ENCODE measurements at regions not wholly inside any gene's neighbourhood (a gene's known extent, or its start where the extent isn't known, plus 50 kb on each side); places are given as distances from the start of the nearest gene placed in this dataset.

DNA sequence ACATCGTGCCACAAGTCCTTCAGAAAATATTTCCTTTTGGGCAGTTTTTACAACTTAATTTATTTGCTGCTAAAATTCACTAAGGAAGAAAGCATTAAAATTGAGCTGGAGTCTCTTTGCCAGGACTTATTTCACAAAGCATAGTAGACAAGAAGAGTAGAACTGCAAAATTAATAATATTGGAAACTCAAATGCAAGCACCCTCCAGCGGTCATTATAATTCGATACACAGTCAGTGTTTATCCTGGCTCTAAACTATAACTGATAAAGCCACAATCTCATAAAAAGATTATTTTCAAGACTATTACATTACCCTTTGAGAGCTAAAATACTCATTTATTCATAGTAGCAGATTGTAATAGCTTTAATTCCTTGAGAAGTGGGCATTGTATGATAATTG is 655.4 kb downstream of the RWDD3 start:
- H2AFZ ChIP-seq (ENCODE audit: low read length), result no peak overlapping the region
- no peaks in the 10 kb centered on the region for H3K79me1 ChIP-seq (ENCODE audit: low read depth, low read length)
- TF ChIP-seq, protein P1, sequence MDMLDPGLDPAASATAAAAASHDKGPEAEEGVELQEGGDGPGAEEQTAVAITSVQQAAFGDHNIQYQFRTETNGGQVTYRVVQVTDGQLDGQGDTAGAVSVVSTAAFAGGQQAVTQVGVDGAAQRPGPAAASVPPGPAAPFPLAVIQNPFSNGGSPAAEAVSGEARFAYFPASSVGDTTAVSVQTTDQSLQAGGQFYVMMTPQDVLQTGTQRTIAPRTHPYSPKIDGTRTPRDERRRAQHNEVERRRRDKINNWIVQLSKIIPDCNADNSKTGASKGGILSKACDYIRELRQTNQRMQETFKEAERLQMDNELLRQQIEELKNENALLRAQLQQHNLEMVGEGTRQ (IDR thresholded peaks at IDR 0.05; ENCODE audit: low read length), result no peak
- TF ChIP-seq SUZ12 (IDR thresholded peaks at IDR 0.05; ENCODE audit: low read length), result no peak
- TF ChIP-seq ASH2L (IDR thresholded peaks at IDR 0.05; ENCODE audit: low read length), result no peak
- TF ChIP-seq, protein P2, sequence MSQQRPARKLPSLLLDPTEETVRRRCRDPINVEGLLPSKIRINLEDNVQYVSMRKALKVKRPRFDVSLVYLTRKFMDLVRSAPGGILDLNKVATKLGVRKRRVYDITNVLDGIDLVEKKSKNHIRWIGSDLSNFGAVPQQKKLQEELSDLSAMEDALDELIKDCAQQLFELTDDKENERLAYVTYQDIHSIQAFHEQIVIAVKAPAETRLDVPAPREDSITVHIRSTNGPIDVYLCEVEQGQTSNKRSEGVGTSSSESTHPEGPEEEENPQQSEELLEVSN (IDR thresholded peaks at IDR 0.05), result no peak
- no peak for TF ChIP-seq POLR2A (IDR thresholded peaks at IDR 0.05; ENCODE audit: control extremely low read depth in 1 of 2, low read depth in 2 of 2, low read length in 2 of 2)
- TF ChIP-seq, protein P3, sequence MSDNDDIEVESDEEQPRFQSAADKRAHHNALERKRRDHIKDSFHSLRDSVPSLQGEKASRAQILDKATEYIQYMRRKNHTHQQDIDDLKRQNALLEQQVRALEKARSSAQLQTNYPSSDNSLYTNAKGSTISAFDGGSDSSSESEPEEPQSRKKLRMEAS (IDR thresholded peaks at IDR 0.05), result no peak
- TF ChIP-seq EP300 (IDR thresholded peaks at IDR 0.05; ENCODE audit: borderline replicate concordance in 1 of 2, low read depth in 2 of 2, low read length in 2 of 2), result no peak
- no peak for TF ChIP-seq SRF (IDR thresholded peaks at IDR 0.05; ENCODE audit: low read depth, low read length)
- TF ChIP-seq CHD1 (IDR thresholded peaks at IDR 0.05; ENCODE audit: low read depth, low read length), result no peak
- TF ChIP-seq SP2 (IDR thresholded peaks at IDR 0.05; ENCODE audit: low read length), result no peak
- TF ChIP-seq JUN (IDR thresholded peaks at IDR 0.05; ENCODE audit: low read depth, low read length), result no peak
- TF ChIP-seq HDAC2 (IDR thresholded peaks at IDR 0.05; ENCODE audit: borderline replicate concordance in 1 of 2, low read depth in 2 of 2, low read length in 2 of 2), result no peak
- H3K36me3 ChIP-seq (ENCODE audit: control insufficient read depth in 2 of 4, insufficient read depth in 4 of 4, low read length in 3 of 4), result no peaks in the 10 kb centered on the region
- no peak overlapping the region for H4K5ac ChIP-seq (ENCODE audit: insufficient read length, low read depth, low read length)
- H3K18ac ChIP-seq (ENCODE audit: extremely low read depth, low read length), result no peak overlapping the region
- H4K91ac ChIP-seq (replicated peaks; ENCODE audit: insufficient read length, low read length), result no peak overlapping the region
- no peak overlapping the region for H2BK12ac ChIP-seq (ENCODE audit: low read depth, low read length)
- no peak overlapping the region for H2BK20ac ChIP-seq (ENCODE audit: low read length)
- H3K9me3 ChIP-seq (ENCODE audit: insufficient read depth in 2 of 2, low read depth in 1 of 2, low read length in 1 of 2), result no peaks in the 10 kb centered on the region
- H3K9ac ChIP-seq (replicated peaks in 1 of 4; ENCODE audit: extremely low read depth in 1 of 4, low read depth in 3 of 4, low read length in 3 of 4), result no peak overlapping the region
- H3K23ac ChIP-seq (ENCODE audit: insufficient read length), result no peak overlapping the region
- H3K23me2 ChIP-seq (ENCODE audit: low read depth, low read length), result no peaks in the 10 kb centered on the region
- H3K56ac ChIP-seq (replicated peaks; ENCODE audit: insufficient read length, low read depth, low read length), result no peak overlapping the region
- 85% methylated on average over 3 of the region's 3 CpGs; no CpG with 5 or more reads in 1 of the 2 experiments for WGBS, 2 experiments (ENCODE audit: extremely low coverage in 1 of 2, insufficient coverage in 1 of 2, insufficient read length in 1 of 2, insufficient replicate concordance in 2 of 2, low coverage in 1 of 2, low lambda C conversion rate in 2 of 2, missing lambda C conversion rate in 1 of 2)
- H3K4me3 ChIP-seq (ENCODE audit: extremely low read depth in 1 of 4, insufficient read depth in 2 of 4, low read depth in 3 of 4, low read length in 4 of 4), result no peak overlapping the region
- no peaks in the 10 kb centered on the region for H3K27me3 ChIP-seq (replicated peaks in 1 of 4; ENCODE audit: control insufficient read depth in 3 of 4, extremely low read depth in 1 of 4, insufficient read depth in 3 of 4, low read length in 3 of 4)
- peaks cover 0 to 3% (median 0%) of the 10 kb centered on the region in 4 experiments; a peak in 1 of 7 replicates for H3K4me1 ChIP-seq (replicated peaks in 1 of 4; ENCODE audit: control insufficient read depth in 3 of 4, insufficient read depth in 4 of 4, low read length in 3 of 4)
- DNase-seq (ENCODE audit: low read depth in 1 of 2, low spot score in 2 of 2) (no peak), FAIRE-seq (no peak)
- ChIA-PET CTCF (ENCODE audit: partially characterized antibody) (interaction anchor here (1.2 kb wide), 1 partner anchor 95 kb away, joined by 3 read pairs; no protein-coding TSS in a partner anchor), POLR2A (ENCODE audit: partially characterized antibody) (no interaction called here)
- H2BK120ac ChIP-seq (replicated peaks; ENCODE audit: low read depth, low read length), result no peak overlapping the region
- H2AK5ac ChIP-seq (ENCODE audit: low read depth, low read length), result no peak overlapping the region
- H2BK15ac ChIP-seq (ENCODE audit: low read length), result no peak overlapping the region
- H3K14ac ChIP-seq (ENCODE audit: insufficient read length), result no peak overlapping the region
- no peaks in the 10 kb centered on the region for H4K20me1 ChIP-seq (replicated peaks in 1 of 2; ENCODE audit: control insufficient read depth in 1 of 2, insufficient read depth in 2 of 2, low read length in 2 of 2)
- H4K8ac ChIP-seq (ENCODE audit: extremely low read depth, insufficient read depth, low read length), result no peak overlapping the region
- no peak overlapping the region for H3K27ac ChIP-seq (ENCODE audit: low read depth, low read length)
- H2BK5ac ChIP-seq (ENCODE audit: low read depth, low read length), result no peak overlapping the region
- H3K4ac ChIP-seq (replicated peaks; ENCODE audit: insufficient read length, low read depth, low read length), result no peak overlapping the region
- no peaks in the 10 kb centered on the region for H3K79me2 ChIP-seq (ENCODE audit: control insufficient read depth in 1 of 2, insufficient read depth in 2 of 2, low read length in 2 of 2)
- no peak overlapping the region for H3K4me2 ChIP-seq (ENCODE audit: insufficient read depth in 1 of 2, low read depth in 2 of 2, low read length in 2 of 2)

Data from H1 (cell line).